ENCODE measurements at regions not wholly inside any gene's neighbourhood (a gene's known extent, or its start where the extent isn't known, plus 50 kb on each side); places are given as distances from the start of the nearest gene placed in this dataset.
A peak's percentile ranks its signal among the peaks of the same experiment; 100 is the strongest.

- TF ChIP-seq HNF4G (IDR thresholded peaks at IDR 0.05), result no peak
- no peak for TF ChIP-seq RAD21 (IDR thresholded peaks at IDR 0.05)
- no peak for TF ChIP-seq SP1 (IDR thresholded peaks at IDR 0.05)
- no peak for TF ChIP-seq TAF1 (conservative IDR thresholded peaks at IDR 0.05)
- no peak for TF ChIP-seq ZBTB33 (IDR thresholded peaks at IDR 0.05)
- TF ChIP-seq GABPA (IDR thresholded peaks at IDR 0.05 in 1 of 2, conservative IDR thresholded peaks at IDR 0.05 in 1 of 2), result no peak
- H3K4me3 ChIP-seq (ENCODE audit: low read depth in 1 of 3, low read length in 3 of 3), result no peak overlapping the region
- WGBS, result 78% methylated on average over 3 of the region's 3 CpGs
- no peaks in the 10 kb centered on the region for H3K36me3 ChIP-seq (ENCODE audit: control insufficient read depth in 4 of 4, insufficient read depth in 3 of 4, low read depth in 1 of 4, low read length in 3 of 4)
- H3K9me3 ChIP-seq (ENCODE audit: control insufficient read depth in 4 of 4, low read length in 3 of 4), result peaks cover 0 to 2% (median 0%) of the 10 kb centered on the region in 4 donors
- no peaks in the 10 kb centered on the region for H3K27me3 ChIP-seq (ENCODE audit: control insufficient read depth in 4 of 4, insufficient read depth in 4 of 4, low read length in 3 of 4)
- H3K4me1 ChIP-seq (ENCODE audit: control insufficient read depth in 4 of 4, insufficient read depth in 4 of 4, low read length in 3 of 4), result peaks cover 0 to 4% (median 1%) of the 10 kb centered on the region in 4 donors
- DNase-seq (ENCODE audit: low spot score), result no peak
- no peak overlapping the region for H3K9ac ChIP-seq (ENCODE audit: low read depth in 1 of 2, low read length in 2 of 2)
- H3K27ac ChIP-seq (ENCODE audit: low read depth in 1 of 2, low read length in 2 of 2), result no peak overlapping the region
Observed at GRCh38 chr2:226611944-226612318, 187.7 kb downstream of the IRS1 start.

DNA sequence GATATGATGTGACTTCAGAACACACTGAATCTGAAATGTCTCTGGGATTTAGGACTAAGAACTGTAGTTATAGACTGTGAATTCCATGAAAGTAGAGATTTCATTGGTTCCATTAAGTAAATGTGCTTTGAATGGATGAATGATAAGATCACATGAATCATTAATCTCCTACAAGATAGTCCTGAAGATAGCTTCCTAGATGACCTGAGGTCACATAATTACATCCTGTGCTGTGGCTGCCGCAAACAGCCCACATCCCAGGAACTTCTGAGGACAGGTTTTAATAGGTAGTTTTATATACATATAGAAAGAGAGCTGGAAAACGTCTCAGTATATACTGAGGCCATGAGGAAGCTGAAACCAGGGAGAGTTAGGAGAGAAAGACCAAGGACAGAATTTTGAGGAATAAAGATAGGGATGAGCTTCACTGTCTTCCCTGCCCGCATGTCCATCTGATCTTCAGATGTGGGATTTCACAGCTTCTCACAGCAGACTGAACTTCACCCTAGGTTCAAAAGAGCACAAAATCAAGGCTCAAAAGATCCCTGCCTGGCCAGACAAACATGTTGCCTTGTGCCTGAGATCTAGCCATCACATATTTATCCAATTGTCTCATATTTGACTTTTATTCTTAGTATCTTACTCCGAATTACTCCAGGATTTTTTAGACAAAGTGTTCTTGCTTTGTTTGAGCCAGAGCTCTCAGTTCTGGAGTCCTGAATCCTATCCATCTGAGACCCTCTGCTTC lies 188.2 kb downstream of the IRS1 start:
- H3K27ac ChIP-seq (ENCODE audit: low read depth in 1 of 2, low read length in 2 of 2), result no peak overlapping the region
- H3K4me3 ChIP-seq (ENCODE audit: low read depth in 1 of 3, low read length in 3 of 3), result no peak overlapping the region
- H3K9me3 ChIP-seq (ENCODE audit: control insufficient read depth in 4 of 4, low read length in 3 of 4), result peaks cover 0 to 2% (median 0%) of the 10 kb centered on the region in 4 donors
- 71% methylated on average over 4 of the region's 4 CpGs for WGBS
- no peak overlapping the region for H3K9ac ChIP-seq (ENCODE audit: low read depth in 1 of 2, low read length in 2 of 2)
- H3K4me1 ChIP-seq (ENCODE audit: control insufficient read depth in 4 of 4, insufficient read depth in 4 of 4, low read length in 3 of 4), result peaks cover 0 to 4% (median 1%) of the 10 kb centered on the region in 4 donors
- no peaks in the 10 kb centered on the region for H3K36me3 ChIP-seq (ENCODE audit: control insufficient read depth in 4 of 4, insufficient read depth in 3 of 4, low read depth in 1 of 4, low read length in 3 of 4)
- TF ChIP-seq FOXA1 (IDR thresholded peaks at IDR 0.05) (no peak), EGR1 (IDR thresholded peaks at IDR 0.05; ENCODE audit: low read depth in 2 of 2) (no peak), RAD21 (IDR thresholded peaks at IDR 0.05) (no peak), HNF4A (conservative IDR thresholded peaks at IDR 0.05) (peak; percentile 68), RXRA (IDR thresholded peaks at IDR 0.05) (no peak), SP1 (IDR thresholded peaks at IDR 0.05) (no peak), ZBTB33 (IDR thresholded peaks at IDR 0.05) (no peak)
- DNase-seq (ENCODE audit: low spot score), result no peak
- no peaks in the 10 kb centered on the region for H3K27me3 ChIP-seq (ENCODE audit: control insufficient read depth in 4 of 4, insufficient read depth in 4 of 4, low read length in 3 of 4)

DNA sequence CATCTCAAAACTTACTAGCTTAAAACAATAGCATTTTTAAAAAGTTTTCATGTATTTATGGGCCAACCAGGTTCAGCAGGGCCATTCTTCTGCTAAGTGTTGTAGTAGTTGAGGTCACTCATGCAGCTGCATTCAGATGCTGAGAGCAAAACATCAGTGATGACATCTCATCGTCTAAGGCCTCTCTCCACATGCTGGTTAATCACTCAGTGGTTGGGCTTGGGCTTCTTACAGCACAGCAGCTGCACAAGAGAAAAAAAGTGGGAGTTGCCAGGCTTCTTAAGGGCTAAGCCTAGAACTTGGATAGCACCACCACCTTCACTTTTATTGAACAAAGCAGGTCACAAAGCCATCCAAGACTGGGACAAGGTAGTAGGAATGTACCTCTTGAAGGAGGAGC lies 190.3 kb downstream of the IRS1 start:
- H3K9ac ChIP-seq (ENCODE audit: low read depth in 1 of 2, low read length in 2 of 2), result no peak overlapping the region
- 61% methylated on average over 1 of the region's 1 CpG for WGBS
- TF ChIP-seq, protein P1, sequence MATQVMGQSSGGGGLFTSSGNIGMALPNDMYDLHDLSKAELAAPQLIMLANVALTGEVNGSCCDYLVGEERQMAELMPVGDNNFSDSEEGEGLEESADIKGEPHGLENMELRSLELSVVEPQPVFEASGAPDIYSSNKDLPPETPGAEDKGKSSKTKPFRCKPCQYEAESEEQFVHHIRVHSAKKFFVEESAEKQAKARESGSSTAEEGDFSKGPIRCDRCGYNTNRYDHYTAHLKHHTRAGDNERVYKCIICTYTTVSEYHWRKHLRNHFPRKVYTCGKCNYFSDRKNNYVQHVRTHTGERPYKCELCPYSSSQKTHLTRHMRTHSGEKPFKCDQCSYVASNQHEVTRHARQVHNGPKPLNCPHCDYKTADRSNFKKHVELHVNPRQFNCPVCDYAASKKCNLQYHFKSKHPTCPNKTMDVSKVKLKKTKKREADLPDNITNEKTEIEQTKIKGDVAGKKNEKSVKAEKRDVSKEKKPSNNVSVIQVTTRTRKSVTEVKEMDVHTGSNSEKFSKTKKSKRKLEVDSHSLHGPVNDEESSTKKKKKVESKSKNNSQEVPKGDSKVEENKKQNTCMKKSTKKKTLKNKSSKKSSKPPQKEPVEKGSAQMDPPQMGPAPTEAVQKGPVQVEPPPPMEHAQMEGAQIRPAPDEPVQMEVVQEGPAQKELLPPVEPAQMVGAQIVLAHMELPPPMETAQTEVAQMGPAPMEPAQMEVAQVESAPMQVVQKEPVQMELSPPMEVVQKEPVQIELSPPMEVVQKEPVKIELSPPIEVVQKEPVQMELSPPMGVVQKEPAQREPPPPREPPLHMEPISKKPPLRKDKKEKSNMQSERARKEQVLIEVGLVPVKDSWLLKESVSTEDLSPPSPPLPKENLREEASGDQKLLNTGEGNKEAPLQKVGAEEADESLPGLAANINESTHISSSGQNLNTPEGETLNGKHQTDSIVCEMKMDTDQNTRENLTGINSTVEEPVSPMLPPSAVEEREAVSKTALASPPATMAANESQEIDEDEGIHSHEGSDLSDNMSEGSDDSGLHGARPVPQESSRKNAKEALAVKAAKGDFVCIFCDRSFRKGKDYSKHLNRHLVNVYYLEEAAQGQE (IDR thresholded peaks at IDR 0.05), result no peak
- TF ChIP-seq EGR1 (IDR thresholded peaks at IDR 0.05; ENCODE audit: low read depth in 2 of 2), result no peak
- no peak for TF ChIP-seq NR2F2 (IDR thresholded peaks at IDR 0.05)
- TF ChIP-seq, protein P2, sequence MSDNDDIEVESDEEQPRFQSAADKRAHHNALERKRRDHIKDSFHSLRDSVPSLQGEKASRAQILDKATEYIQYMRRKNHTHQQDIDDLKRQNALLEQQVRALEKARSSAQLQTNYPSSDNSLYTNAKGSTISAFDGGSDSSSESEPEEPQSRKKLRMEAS (IDR thresholded peaks at IDR 0.05), result no peak
- no peak for TF ChIP-seq JUND (IDR thresholded peaks at IDR 0.05)
- no peak for TF ChIP-seq TAF1 (conservative IDR thresholded peaks at IDR 0.05)
- TF ChIP-seq YY1 (IDR thresholded peaks at IDR 0.05), result no peak
- TF ChIP-seq ZBTB33 (IDR thresholded peaks at IDR 0.05), result no peak
- TF ChIP-seq RAD21 (IDR thresholded peaks at IDR 0.05), result no peak
- H3K4me3 ChIP-seq (ENCODE audit: low read depth in 1 of 3, low read length in 3 of 3), result no peak overlapping the region
- H3K27ac ChIP-seq (ENCODE audit: low read depth in 1 of 2, low read length in 2 of 2), result no peak overlapping the region
- no peaks in the 10 kb centered on the region for H3K36me3 ChIP-seq (ENCODE audit: control insufficient read depth in 4 of 4, insufficient read depth in 3 of 4, low read depth in 1 of 4, low read length in 3 of 4)
- peaks cover 0 to 2% (median 0%) of the 10 kb centered on the region in 4 donors for H3K4me1 ChIP-seq (ENCODE audit: control insufficient read depth in 4 of 4, insufficient read depth in 4 of 4, low read length in 3 of 4)
- H3K27me3 ChIP-seq (ENCODE audit: control insufficient read depth in 4 of 4, insufficient read depth in 4 of 4, low read length in 3 of 4), result no peaks in the 10 kb centered on the region
- DNase-seq (ENCODE audit: low spot score), result no peak
- H3K9me3 ChIP-seq (ENCODE audit: control insufficient read depth in 4 of 4, low read length in 3 of 4), result no peaks in the 10 kb centered on the region

Measured in liver (tissue), 7 donors.